ENCODE measurements at regions not wholly inside any gene's neighbourhood (a gene's known extent, or its start where the extent isn't known, plus 50 kb on each side); places are given as distances from the start of the nearest gene placed in this dataset.

DNA sequence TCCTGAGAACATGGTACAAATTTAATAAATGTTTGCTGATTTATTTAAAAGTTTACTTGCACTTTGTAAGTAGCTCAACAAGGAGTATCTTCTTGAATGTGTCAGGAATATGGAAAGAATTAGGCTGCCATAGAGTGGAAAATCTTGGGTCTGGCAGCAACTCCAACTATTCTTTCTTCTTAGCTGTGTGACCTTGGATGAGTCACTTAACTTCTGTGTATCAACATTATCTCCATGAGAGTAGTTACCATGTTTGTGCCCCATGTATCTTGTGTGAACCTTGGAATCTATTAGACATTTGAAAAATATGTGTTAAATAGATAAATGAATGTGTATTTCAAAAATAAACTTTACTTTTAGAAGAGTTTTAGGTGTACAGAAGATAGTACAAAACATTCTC lies 348.8 kb downstream of the GBA3 start:
- TF ChIP-seq CTCF (IDR thresholded peaks at IDR 0.05) (no peak), POLR2A (IDR thresholded peaks at IDR 0.05) (no peak)
